Ascending aorta (tissue), 2 donors: ENCODE measurements at regions not wholly inside any gene's neighbourhood (a gene's known extent, or its start where the extent isn't known, plus 50 kb on each side); places are given as distances from the start of the nearest gene placed in this dataset.

ENCODE experiments used
- DNase-seq, 2 donors: peaks; one replicate each; pipeline ENCODE4 v3.0.0-alpha.2; 2019; ENCODE audit warnings: low spot score in 2 of 2
- H3K27ac ChIP-seq, 2 donors: fragments of 200-600 bp; sonication (generic); one replicate each; pipeline ENCODE4 v1.5.1; 2016 to 2017; ENCODE audit warnings: mild to moderate bottlenecking in 1 of 2
- H3K27me3 ChIP-seq: fragments of 200-600 bp; sonication (generic); one replicate; pipeline ENCODE4 v1.5.1; 2017
- H3K36me3 ChIP-seq, 2 donors: fragments of 200-600 bp; sonication (generic); one replicate each; pipeline ENCODE4 v1.5.1; 2016
- H3K4me1 ChIP-seq, 2 donors: fragments of 200-600 bp; sonication (generic); one replicate each; pipeline ENCODE4 v1.5.1; 2016 to 2017; ENCODE audit warnings: mild to moderate bottlenecking in 1 of 2
- H3K4me3 ChIP-seq, 2 donors: fragments of 200-600 bp; sonication (generic); one replicate each; pipeline ENCODE4 v1.5.1; 2016 to 2017; ENCODE audit warnings: mild to moderate bottlenecking in 1 of 2
- H3K9me3 ChIP-seq, 2 donors: fragments of 200-600 bp; sonication (generic); one replicate each; pipeline ENCODE4 v1.5.1; 2016
- intact Hi-C: fragments of 100-400 bp; cut with DNase I; formaldehyde crosslinking; loops from one replicate; pipeline ENCODE4 v1.15.1; 2023
- TF ChIP-seq, protein P1 (sequence below), 3 experiments: fragments of 200-600 bp in 2 of 3; fragments of 450-650 bp in 1 of 3; sonication (generic) in 2 of 3; IDR thresholded peaks; one replicate each; pipeline ENCODE4 v1.5.1; 2016 to 2019; ENCODE audit warnings: antibody characterized with exemption in 3 of 3, mild to moderate bottlenecking in 1 of 3, moderate library complexity in 1 of 3

DNA sequence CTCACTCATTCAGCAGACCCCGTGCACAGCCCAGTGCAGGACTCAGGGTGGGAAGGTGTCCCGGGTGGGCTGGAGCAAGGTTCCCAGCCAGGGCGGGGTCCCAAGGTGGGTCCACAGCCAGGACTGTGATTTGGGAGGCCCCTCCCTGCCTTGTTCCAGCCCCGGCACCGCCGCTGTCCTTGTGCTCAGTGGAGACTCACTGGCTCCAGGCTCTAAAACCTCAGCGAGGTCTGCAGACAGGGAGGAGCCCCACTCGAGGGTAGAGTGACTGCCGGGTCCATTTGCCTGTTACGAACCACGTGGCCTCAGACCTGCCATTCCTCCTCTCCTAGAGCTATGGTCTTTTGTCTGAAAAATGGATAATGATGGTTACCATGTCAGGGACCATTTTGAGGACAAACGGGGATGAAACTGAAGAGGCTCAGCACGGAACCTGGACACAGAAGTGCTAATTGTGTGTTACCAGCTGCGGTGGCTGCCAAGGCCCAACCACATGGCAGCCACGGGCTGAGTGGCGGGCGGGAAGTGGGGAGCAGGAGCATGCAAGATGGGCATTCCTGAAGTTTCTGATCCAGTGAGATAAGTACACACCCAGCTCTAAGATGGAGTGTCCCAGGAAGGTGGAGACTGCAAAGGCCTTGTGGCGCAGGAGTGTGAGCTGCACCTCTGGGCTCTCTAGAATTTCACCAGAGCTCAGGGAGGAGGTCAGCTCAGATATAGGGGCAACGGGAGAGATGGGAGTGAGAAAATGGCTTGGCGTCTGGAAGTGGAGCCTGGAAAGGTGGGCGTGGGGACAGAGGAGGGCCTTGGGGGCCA, 317.6 kb downstream of the SEC14L1 start:
- H3K4me1 ChIP-seq: no peaks in the 10 kb centered on the region
- no peak overlapping the region for H3K4me3 ChIP-seq
- H3K9me3 ChIP-seq: no peaks in the 10 kb centered on the region
- H3K27ac ChIP-seq: no peak overlapping the region
- H3K27me3 ChIP-seq: no peaks in the 10 kb centered on the region
- no peaks in the 10 kb centered on the region for H3K36me3 ChIP-seq
- TF ChIP-seq, protein P1, sequence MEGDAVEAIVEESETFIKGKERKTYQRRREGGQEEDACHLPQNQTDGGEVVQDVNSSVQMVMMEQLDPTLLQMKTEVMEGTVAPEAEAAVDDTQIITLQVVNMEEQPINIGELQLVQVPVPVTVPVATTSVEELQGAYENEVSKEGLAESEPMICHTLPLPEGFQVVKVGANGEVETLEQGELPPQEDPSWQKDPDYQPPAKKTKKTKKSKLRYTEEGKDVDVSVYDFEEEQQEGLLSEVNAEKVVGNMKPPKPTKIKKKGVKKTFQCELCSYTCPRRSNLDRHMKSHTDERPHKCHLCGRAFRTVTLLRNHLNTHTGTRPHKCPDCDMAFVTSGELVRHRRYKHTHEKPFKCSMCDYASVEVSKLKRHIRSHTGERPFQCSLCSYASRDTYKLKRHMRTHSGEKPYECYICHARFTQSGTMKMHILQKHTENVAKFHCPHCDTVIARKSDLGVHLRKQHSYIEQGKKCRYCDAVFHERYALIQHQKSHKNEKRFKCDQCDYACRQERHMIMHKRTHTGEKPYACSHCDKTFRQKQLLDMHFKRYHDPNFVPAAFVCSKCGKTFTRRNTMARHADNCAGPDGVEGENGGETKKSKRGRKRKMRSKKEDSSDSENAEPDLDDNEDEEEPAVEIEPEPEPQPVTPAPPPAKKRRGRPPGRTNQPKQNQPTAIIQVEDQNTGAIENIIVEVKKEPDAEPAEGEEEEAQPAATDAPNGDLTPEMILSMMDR (IDR thresholded peaks at IDR 0.05): no peak
- DNase-seq: no peak
- intact Hi-C loops: no loop called here

DNA sequence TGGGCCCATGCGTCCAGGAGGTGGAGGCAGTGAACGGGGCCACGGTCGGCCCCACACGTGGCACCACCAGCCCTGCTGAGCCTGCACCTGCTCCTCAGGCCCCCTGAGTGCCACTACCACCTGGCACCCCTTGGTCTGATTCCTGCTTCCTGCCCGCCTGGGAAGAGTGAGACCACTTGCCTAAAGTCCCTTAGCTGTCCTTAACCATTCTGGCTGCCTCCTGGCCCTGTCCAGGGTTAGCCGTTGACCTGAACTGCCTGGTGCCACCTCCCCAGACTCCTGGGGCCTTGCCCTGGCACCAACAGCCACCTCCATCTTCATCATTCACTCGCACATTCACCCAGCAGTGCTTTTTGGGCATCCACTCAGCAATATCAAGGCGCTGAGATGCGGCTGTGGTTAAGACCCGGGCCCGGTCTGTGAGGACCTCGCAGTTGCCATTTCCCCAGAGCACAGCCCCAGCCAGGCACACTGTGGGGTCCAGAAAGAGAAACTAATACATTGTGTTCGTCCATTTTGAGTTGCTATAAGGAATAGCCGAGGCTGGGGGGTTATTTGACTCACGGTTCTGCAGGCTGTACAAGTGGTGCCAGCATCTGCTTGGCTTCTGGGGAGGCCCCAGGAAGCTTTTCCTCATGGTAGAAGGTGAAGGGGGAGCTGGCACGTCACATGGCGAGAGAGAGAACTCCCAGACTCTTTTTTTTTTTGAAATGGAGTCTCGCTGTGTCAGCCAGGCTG, 318.4 kb downstream of the SEC14L1 start:
- no peaks in the 10 kb centered on the region for H3K4me1 ChIP-seq
- H3K27ac ChIP-seq: no peak overlapping the region
- no peak overlapping the region for H3K4me3 ChIP-seq
- intact Hi-C loops: no loop called here
- H3K36me3 ChIP-seq: no peaks in the 10 kb centered on the region
- no peak for DNase-seq
- no peaks in the 10 kb centered on the region for H3K9me3 ChIP-seq
- no peaks in the 10 kb centered on the region for H3K27me3 ChIP-seq
- TF ChIP-seq, protein P1 (IDR thresholded peaks at IDR 0.05): no peak

DNA sequence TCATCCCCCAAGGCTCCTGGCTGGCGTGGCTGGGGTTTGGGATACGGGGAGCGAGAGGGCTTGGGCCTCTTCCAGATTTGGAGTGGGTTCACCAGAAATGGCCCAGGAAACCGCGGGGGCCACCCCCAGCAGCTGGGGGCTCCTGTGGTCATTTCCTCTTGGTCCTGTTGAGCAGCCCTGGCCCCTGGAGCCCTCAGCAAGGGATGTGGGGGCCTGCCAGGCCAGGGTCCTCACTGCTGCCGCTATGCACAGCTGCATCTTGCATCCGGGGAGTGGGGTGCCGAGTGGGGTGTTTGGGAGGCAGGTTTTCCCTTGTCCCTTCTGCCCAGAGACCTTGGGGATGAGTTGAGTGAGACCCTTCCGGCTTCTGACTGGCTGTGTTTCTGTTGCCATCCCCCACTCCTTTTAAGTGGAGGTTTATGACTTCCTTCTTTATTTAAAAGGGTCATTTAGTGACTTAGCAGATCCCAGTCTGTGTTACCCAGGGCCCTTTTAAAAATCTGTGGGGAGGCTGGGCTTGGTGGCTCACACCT, 319.8 kb downstream of the SEC14L1 start:
- Histone ChIP-seq H3K36me3 (no peaks in the 10 kb centered on the region), H3K4me1 (no peaks in the 10 kb centered on the region), H3K9me3 (no peaks in the 10 kb centered on the region), H3K4me3 (no peak overlapping the region), H3K27me3 (no peaks in the 10 kb centered on the region), H3K27ac (peak overlapping the region in 1 of 2 donors; percentile 2)
- DNase-seq: no peak
- intact Hi-C loops: no loop called here
- TF ChIP-seq, protein P1 (IDR thresholded peaks at IDR 0.05): no peak

DNA sequence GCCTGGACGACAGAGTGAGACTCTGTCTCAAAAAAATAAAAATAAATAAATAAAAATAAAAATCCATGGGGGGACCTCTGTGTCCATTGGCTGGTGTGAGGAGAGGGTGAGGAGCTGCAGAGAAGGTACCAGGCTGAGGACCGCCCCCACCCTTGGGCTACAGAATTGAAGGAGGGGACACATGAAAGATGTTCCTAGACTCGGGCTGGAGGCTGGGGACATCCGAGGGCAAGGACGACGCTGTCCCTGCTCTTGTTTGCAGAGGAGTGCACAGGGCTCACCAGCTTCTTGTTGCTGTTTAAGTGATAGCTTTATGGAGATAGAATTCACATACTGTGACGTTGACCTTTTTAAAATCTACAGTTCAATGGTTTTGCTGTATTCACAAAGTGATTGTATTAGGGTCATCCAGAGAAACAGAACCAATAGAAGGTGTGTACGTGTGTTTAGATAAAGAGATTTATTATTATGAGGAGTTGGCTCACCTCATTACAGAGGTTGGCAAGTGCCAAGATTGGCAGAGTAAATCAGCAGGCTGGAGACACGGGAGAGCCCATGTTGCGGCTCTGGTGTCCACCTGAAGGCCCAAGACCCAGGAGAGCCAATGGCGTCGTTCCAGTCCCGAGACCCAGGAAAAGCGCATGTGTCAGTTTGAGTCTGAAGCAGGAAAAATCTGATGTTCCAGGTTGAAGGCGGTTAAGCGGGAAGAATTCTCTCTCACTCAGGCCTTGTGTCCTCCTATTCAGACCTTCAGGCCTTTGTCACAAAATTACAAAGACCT, 320.7 kb downstream of the SEC14L1 start:
- Histone ChIP-seq H3K4me1 (no peaks in the 10 kb centered on the region), H3K4me3 (no peak overlapping the region), H3K27ac (no peak overlapping the region), H3K36me3 (no peaks in the 10 kb centered on the region), H3K9me3 (no peaks in the 10 kb centered on the region), H3K27me3 (no peaks in the 10 kb centered on the region)
- intact Hi-C loops: no loop called here
- no peak for DNase-seq
- TF ChIP-seq, protein P1 (IDR thresholded peaks at IDR 0.05): no peak

DNA sequence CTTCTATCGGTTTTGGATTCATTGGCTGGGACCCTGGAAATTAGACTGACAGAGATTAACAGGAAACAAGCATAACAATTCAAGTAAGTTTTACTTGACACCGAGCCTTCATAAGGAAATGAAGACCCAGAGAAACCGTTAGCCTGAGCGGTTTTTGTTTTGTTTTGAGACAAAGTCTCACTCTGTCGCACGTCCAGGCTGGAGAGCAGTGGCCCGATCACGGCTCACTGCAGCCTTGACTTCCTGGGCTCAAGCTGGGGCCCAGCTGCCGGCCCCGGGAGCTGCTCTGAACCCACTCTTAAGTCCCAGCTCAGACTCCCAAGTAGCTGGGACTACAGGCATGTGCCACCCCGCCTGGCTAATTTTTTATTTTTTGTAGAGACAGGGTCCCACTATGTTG, 321.3 kb downstream of the SEC14L1 start:
- Histone ChIP-seq H3K4me1 (no peaks in the 10 kb centered on the region), H3K27ac (no peak overlapping the region), H3K4me3 (no peak overlapping the region), H3K36me3 (no peaks in the 10 kb centered on the region), H3K27me3 (no peaks in the 10 kb centered on the region), H3K9me3 (no peaks in the 10 kb centered on the region)
- TF ChIP-seq, protein P1 (IDR thresholded peaks at IDR 0.05): no peak
- no peak for DNase-seq
- intact Hi-C loops: no loop called here
